GM19468 (cell line): ENCODE measurements at regions not wholly inside any gene's neighbourhood (a gene's known extent, or its start where the extent isn't known, plus 50 kb on each side); places are given as distances from the start of the nearest gene placed in this dataset.

ENCODE experiments used
- ATAC-seq: cut with Tn5 transposase; IDR thresholded peaks from one replicate; pipeline ENCODE4 v1.9.1; 2021; ENCODE audit warnings: mild to moderate bottlenecking, moderate library complexity, moderate number of reproducible peaks; ENCODE audit not compliant: unreplicated experiment; ENCODE audit errors: extremely low read depth

DNA sequence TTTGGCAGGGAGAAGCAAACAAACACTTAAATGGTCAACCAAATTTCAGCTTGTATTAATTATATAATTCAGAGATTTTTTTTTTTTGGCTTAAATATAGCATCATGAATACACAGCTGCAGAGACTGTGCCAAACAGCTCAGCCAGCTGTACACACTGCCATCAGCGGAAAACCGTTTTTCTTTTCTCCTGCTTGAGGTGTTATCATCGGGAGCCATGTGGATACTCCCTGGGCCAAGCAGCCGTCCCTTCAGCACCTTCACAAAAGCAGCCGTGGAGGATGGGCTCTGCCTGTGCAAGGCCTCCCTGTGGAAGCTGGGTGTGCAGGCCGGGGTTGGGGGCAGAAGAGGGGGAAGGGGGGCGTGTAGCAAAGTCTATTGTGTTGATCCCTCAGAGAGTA, 85.0 kb downstream of the NUF2 start:
- no peak for ATAC-seq

DNA sequence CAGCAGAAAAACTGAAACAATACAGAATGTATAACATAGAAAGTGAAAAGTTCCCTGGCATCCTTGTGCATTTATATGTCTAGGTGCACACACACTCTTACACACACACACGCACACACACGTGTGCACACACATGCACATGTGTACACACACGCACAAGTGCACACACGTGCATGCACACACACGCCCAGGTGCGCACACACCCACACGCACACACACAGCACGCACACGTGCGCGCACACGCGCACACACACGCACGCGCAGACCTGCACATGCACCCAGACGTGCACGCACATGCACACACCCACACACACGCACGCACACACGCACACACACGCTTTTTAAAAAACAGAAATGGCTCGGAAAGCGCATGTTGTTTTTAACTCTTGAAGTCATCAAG, 86.5 kb downstream of the NUF2 start:
- ATAC-seq = no peak

DNA sequence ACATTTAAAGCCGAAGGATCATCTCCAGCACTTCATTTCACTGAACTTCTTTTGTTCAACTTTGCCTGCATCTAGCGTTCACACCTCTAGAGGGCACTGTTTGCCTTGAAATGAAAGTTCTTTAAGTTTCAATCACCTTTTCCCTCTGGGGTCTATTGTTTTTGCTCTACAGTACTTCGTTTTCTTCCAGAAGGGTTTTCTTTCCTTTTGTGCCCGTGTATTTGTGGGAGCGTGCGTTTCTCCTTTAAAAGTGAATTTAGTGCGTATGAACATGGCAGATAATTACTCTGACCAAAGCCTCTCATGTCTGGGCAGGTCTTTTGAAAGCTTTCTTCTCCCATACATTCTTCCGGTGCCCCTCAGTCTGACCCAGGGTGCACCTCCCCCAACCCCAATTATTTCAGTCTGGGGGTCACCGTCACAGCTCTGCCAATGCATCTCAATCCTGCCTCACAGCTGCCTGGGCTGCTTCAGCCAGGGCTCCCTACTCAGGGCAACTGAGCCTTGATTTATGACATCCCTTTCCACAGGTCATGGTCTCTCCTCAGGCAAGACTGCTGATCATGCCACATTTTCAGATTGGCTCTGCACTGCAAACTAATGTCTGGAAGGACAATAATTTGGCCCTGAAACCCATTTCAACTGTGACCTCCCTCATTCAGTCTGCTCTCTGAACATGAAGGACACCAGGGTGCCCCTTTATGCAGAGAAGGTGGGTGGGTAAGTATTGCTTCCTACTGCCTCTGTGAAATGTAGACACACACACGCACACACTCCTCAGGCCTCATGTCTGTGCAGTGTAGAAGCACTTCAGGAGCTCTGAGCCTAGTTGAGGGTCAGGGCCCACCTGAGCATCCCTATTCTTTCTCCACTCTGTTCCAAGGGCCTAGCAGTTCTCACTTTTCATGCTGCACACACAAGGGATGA, 88.6 kb downstream of the NUF2 start:
- no peak for ATAC-seq

DNA sequence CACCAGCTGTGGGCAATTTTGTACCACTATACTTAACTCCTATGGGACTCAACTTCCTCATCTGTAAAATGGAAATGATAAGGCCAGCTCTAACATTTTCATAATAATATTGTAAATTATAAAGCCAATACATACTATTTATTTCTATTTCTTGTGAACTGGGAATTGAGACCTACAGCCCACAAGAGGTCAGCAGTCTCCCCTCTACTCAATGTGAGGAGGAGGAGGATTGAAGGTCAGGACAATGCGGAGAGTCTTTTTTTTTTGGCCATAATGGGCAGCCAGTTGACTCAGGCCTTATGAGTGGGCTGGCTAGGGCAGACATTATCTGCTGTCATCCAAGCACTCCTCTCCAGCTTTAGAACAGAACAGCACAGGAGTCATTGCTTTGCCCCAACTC, 90.5 kb downstream of the NUF2 start:
- ATAC-seq = no peak

DNA sequence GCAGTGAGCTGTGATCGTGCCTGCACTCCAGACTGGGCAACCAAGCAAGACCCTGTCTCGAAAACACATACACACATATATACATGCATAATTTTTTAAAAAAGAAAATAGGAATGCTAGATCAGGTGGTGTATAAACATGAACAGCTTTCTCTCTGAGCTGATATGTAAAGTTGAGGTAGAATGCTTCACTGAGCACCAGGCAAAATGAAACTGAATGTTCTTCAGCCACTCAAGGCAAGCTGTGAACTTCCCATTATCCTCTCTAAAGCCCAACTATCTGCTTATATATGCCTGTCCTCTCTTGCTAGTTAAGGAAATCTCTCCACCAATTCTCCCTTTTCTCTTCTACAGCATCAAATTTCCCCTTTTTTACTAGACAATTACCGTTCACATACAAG, 93.0 kb downstream of the NUF2 start:
- ATAC-seq = peak; percentile 75

DNA sequence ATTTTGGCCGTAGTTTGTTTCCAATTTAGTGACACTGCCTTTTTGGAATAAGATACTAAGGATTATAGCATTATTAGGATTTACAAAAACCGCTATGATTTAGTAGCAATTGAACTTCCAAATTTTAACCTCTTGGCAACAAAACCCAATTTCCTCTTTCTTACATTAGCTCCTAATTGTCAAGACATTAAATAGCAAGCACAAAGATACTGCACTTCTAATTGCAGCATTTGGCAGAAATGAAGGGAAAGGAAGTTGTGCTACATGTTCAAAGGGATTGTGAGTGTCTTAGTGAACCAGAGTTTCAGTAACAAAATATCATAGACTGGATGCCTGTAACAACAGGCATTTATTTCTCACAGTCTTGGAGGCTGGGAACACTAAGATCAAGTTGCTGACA, 99.9 kb downstream of the NUF2 start:
- no peak for ATAC-seq

DNA sequence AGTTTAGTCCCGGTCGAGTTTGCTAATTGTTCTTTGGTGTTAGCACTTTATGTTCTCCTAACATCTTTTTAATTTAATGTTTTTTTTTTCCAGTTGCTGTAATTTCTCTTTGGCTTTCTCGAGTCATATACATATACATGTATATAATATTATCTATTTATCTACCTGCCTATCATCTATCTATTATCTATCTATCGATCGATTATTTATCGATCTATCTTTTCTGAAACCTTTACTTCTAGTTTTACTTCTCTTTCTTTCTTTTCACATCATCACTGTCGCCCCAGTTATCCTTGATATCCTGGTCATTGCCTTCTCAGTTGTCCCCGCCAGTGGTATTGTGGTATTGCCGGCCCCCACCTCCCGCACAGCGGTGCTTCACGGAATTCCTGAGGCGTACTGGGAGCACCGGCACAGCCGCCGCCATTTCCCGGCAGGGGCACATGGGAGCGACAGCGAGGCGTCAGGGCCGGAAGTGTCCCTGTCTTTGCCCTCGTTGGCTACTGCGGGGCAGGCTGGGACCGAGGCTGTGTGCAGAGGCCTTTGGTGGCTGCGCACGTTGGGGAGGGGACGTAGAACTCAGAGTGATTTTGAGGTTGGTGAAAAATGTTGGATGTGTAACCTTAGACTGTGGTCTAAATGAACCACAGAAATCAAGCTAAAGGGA, 101.1 kb downstream of the NUF2 start:
- ATAC-seq = no peak

DNA sequence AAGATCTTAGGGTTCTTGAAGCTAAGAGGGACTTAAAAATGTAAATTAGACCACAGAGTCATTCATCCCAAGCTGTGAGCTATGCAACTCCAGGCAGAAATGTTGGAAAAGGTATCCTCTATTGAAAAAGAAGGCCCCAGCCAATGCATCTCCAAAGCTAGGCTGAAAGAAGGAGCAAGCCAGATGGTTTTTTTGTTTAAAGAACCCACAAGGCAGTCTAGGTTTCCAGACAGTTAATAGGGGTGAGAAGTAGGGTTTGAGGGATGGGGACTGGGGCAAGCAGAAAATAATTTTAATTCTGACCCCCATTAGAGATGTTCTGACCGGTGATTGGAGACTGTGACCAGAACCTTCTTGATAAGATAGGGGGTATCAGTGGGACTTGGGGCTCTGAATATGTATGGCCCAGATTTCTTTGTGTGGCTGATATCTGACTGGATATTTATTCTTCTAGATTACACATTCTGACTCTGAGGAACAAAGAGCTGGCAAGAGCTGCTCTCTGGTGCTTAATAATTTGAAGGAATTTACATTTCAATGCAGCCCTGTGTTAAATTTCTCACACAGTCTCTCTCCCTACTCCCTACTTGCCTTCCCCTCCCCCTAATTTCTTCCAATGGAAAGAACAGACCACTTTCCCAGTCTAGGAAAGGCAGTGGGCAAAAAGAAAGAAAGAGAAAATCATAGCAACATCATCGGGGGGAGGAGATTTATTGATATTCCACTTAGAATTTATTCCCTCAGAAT, 104.9 kb downstream of the NUF2 start:
- ATAC-seq = no peak

DNA sequence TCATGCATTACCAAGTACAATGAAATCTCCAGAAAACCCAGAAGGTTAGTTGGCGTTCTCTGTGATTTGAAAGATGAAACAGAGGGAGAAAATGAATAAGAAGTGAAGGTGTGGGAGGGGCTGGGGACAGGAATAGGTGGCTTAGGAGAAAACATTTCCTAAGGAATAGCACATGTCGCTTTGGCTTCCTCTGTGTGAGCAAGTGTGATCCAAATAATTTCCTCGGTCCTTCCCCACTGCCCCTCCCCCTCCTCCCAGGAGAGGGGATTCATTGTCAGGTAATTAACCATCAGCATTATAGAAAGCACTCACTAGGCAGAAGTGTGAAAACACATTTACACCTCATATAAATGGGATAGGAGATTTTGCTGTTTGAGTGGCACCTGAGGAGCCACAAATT, 105.5 kb downstream of the NUF2 start:
- no peak for ATAC-seq

DNA sequence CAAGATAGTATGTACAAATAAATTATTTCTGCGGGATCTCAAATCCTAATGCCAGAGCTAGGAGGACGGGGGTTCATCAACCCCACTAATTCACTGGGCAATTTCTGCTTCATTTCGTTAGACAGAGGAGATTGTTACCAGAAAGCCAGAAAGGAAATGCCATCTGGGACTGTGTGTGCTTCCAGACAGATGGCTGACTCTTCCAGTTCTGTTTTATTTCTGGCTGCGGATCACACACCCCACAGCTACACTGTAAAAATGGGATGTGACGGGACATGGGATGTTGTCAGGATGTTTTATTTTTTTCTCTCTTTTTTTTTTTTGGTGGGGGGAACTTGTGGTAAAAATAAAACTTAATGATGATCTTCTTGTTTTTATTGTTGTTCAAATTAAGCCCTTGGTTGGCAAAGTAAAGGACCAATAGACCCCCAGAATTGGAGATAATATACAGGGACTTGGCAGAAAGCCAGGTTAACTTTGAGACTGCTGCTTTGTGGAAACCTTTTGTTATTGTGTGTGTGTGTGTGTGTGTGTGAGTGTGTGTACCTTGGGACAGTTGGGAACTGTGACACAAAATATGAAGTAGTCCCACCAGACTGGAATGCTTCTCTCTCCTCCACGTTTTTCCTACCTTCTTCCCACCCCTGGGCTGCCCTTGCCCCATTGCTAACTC, 114.5 kb downstream of the NUF2 start:
- ATAC-seq = no peak

DNA sequence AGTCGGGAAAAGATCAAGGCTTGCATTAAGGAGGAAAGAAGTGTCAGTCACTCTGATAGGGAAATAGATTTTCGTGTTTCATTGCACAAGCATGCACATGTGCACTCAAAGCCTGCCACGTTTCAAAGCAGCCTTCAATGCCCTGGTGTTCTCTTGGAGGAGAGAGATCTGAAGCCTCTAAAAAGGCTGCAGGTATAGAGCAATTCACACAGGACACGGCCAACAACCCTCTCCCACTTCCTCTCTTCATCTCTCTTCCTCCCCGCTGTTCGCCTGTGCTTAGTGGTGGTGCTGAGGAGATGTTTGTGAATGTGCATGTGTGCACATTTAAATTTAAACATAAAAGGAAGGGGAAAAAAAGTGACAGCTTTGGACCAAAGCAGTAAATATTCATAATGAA, 117.7 kb downstream of the NUF2 start:
- ATAC-seq = no peak

DNA sequence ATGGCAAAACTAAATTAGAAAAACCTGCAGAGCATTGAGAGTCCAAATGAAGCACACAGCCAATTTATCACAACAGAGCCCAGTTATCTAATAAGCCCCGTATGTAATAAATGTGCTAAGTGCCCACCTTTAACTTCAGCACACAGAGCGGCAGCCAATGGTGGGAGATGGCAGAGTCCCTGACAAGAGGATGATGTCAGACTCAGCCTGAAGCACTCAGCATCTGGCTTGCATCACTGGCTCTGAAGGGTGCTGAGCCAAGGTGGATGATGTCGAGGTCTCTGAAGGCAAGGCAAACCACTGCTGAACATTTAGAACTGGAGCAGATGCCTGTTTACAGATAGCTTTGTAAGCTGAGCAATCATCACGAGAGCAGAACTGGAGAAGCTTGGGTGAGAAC, 118.3 kb downstream of the NUF2 start:
- no peak for ATAC-seq

DNA sequence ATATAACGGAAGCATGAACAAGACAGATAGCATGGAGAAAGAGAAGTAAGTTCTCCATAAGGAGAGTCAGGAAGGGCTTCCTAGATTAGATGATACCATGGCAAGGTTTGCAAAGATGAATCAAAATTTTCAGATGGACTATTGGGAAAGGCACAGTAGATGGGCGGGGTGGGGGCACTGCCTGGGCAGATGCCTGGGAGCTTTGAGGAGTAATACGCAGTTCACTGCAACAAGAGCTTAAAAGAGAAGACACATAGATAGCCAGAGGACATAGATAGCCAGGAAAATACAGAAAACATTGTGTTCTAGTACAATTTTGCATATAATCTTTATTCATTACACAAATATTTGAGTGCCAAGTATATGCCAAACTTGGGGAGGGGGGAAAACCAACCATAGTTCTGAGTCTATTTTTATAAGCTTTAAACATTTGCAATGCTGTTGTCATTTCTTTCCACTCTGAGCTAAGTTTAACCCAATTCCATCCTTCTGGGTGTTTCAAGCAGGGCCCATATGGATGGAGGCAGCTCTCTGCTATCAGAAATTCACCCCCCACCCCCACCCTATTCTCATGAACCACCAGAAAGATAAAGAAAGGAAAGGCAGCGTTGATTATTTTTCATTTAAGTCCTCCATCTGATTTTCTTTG, 120.6 kb downstream of the NUF2 start:
- ATAC-seq = no peak

DNA sequence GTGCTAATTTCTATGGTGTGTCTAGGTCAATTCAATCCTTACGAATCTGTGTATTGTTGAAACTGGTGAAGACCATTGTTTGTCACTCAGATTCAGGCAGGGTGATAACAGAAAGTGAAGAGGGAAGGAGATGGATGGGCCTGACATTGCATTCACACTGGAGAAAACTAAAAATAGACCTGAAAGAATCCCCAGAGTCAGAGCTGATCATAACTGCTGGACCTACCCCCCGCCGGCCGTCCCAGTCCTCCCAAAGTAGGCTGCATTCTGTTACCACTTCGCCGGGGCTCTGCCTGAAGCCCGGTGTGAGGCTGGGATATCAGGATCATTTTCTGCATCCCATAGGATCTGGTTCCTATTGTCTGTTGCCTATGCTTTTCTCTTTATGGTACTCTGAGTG, 121.1 kb downstream of the NUF2 start:
- ATAC-seq = no peak

DNA sequence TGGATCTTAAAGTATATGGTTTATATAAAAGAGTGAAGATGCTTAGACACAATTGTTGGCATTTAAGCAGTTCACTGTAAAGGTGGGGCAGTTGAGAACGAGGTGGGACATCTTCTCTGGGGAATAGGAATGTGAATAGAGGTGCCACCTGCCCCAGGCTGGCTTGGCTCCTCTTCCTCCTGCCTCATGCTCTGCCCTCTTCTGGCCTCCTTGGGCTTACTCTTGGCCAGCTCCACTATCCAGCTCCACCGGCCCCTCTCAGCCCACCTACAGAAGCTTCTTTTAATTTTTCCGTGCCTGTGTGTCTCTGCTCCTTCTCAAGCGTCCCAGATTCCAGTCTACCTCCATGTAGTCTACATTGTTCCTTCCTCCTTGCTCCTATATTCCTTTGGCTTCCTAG, 122.1 kb downstream of the NUF2 start:
- no peak for ATAC-seq

DNA sequence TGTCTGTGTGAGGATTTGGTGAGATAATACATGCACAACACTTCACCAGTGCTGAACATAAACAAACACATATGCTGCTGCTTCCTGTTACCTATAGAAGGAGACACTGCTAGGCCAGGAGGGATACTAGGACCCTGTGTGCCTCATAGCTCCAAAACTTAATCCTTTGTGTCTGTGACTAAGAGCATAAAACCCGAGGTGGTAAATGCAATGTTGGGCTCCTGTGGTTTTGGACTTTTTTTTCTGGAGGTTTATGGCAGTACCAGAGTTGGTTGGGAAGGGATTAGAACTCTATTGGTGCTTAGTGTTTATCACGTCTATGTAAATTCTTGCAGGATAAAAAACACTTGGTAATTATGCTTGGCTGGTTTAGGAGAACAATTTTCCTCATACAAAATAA, 122.9 kb downstream of the NUF2 start:
- ATAC-seq = no peak

DNA sequence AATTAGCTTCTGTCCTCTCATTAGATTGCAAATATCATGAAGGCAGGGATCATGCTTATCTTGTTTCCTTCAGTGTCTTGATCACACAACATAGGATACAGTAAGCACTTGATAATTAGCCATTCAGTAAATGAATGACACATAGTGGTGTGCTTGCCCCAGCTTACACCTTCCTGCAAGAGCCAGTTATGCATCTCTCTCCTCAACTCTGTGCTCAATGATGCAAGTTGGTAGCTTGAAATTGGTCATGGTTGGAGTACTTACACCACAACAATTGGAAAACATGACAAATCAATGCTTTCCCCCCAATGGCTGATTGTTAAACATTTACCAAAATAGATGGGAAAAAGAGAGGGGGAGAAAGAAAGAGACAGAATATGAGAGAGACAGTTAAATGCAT, 129.2 kb downstream of the NUF2 start:
- ATAC-seq = no peak

DNA sequence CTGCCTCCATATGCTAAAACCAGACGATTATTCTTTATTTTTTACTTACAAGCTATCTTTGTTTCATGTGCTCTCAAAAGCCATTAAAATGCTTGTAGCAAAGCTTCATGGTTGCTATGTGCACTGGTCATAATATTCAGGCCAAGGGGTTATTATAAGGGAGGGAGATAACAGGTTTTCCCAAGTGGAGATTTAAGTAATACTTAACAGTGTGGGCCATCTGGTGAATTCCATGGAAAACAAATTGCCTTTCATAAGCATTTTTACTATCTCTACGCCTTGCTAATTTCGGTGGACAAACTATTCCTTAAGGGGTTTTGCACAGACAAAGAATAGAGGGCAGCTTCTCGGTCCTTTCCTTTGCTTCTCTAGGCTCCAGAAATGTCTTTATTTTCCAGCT, 137.8 kb downstream of the NUF2 start:
- no peak for ATAC-seq

DNA sequence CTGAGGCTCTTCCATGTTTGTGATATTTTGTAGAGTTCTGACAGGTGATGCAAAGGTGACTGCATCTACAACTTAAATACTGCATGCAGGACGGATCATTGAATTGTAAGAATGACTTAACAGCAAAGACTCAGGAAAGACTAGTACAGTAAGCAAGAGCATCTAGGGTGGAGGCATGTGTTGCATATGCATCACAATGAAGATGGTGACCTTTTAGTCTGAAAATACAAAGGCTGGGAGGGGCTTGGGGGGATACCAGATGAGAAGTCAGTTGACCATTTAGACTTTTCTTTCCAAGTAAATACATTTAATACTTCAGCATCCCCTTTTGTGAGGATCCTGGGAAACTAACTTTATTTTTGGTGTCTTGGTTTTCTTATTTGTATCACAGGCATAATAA, 145.5 kb downstream of the NUF2 start:
- no peak for ATAC-seq
